ENCODE measurements at regions not wholly inside any gene's neighbourhood (a gene's known extent, or its start where the extent isn't known, plus 50 kb on each side); places are given as distances from the start of the nearest gene placed in this dataset.

GRCh38 chr9:13873203-13873602, 440.7 kb downstream of the NFIB start:
- dilution Hi-C loops (cut with MboI; ENCODE audit: extremely low pct_ligation_motif_present, low sequenced_read_pairs), result no loop called here
- Histone ChIP-seq H3K9ac (replicated peaks; ENCODE audit: extremely low read depth, insufficient read depth, low read length) (no peak overlapping the region), H3K4me2 (ENCODE audit: insufficient read depth, low read length) (no peak overlapping the region), H3K9me1 (replicated peaks; ENCODE audit: control insufficient read depth, extremely low read depth, insufficient read depth, low read length) (no peaks in the 10 kb centered on the region), H3K79me2 (ENCODE audit: control insufficient read depth, insufficient read depth, low read length) (no peaks in the 10 kb centered on the region), H4K20me1 (replicated peaks; ENCODE audit: control insufficient read depth, extremely low read depth, insufficient read depth, low read length) (no peaks in the 10 kb centered on the region), H2AFZ (ENCODE audit: low read depth, low read length) (no peak overlapping the region), H3K9me3 (replicated peaks; ENCODE audit: control insufficient read depth, insufficient read depth, low read length) (no peaks in the 10 kb centered on the region), H3K4me3 (replicated peaks in 1 of 3; ENCODE audit: insufficient read depth in 1 of 3, low read depth in 1 of 3, low read length in 3 of 3) (no peak overlapping the region), H3K27me3 (ENCODE audit: control insufficient read depth in 2 of 2, insufficient read depth in 2 of 2, low read length in 2 of 2) (no peaks in the 10 kb centered on the region), H3K27ac (ENCODE audit: insufficient read depth, low read depth, low read length) (no peak overlapping the region), H3K36me3 (ENCODE audit: control insufficient read depth in 2 of 2, extremely low read depth in 1 of 2, insufficient read depth in 2 of 2, low read length in 2 of 2) (no peaks in the 10 kb centered on the region), H3K4me1 (ENCODE audit: control insufficient read depth, extremely low read depth, insufficient read depth, low read length) (no peaks in the 10 kb centered on the region)
- no TSS peak for BruUV-seq (replicated peaks)
- CTCF ChIA-PET, result no interaction called here
- TF ChIP-seq FOS (IDR thresholded peaks at IDR 0.05; ENCODE audit: borderline replicate concordance, insufficient read depth, low read length) (no peak), CTCF (IDR thresholded peaks at IDR 0.05; ENCODE audit: extremely low read depth in 1 of 2, insufficient read depth in 1 of 2, low read depth in 1 of 2, low read length in 2 of 2) (no peak), GATA2 (IDR thresholded peaks at IDR 0.05; ENCODE audit: insufficient read depth, insufficient read length, low read depth, low read length) (no peak), JUN (IDR thresholded peaks at IDR 0.05; ENCODE audit: borderline replicate concordance, insufficient read depth, insufficient read length, low read depth) (no peak), POLR2AphosphoS5 (IDR thresholded peaks at IDR 0.05; ENCODE audit: insufficient read depth, low read depth, low read length) (no peak), EZH2 (IDR thresholded peaks at IDR 0.05; ENCODE audit: borderline replicate concordance, low read depth, low read length, severe bottlenecking) (no peak), MAX (IDR thresholded peaks at IDR 0.05; ENCODE audit: insufficient read depth, insufficient read length) (no peak), MYC (IDR thresholded peaks at IDR 0.05; ENCODE audit: low read depth, low read length) (no peak), POLR2A (IDR thresholded peaks at IDR 0.05; ENCODE audit: low read depth, low read length) (no peak)
- intact Hi-C loops (cut with micrococcal nuclease), result no loop called here
- DNase-seq (ENCODE audit: low read depth, low spot score) (no peak), FAIRE-seq (no peak)
- POLR2A ChIA-PET, result no interaction called here

Measured in endothelial cell of umbilical vein (primary cell).